Karpas-422 (cell line): ENCODE measurements at regions not wholly inside any gene's neighbourhood (a gene's known extent, or its start where the extent isn't known, plus 50 kb on each side); places are given as distances from the start of the nearest gene placed in this dataset.

Experiments used
- DNase-seq: peaks from one replicate; pipeline ENCODE4 v3.0.0-alpha.2; 2015
- H2AFZ ChIP-seq: fragments of 200-600 bp; sonication (generic); 2 replicates; pipeline ENCODE4 v1.6.1; 2014; ENCODE audit warnings: antibody characterized with exemption, low read length, mixed read lengths
- H3K27ac ChIP-seq: fragments of 200-600 bp; sonication (generic); 2 replicates; pipeline ENCODE4 v1.5.1; 2014; ENCODE audit warnings: mild to moderate bottlenecking, low read length, moderate library complexity
- H3K27me3 ChIP-seq: fragments of 200-600 bp; sonication (generic); 2 replicates; pipeline ENCODE4 v1.6.1; 2014; ENCODE audit warnings: low read length, mixed read lengths
- H3K36me3 ChIP-seq: fragments of 200-600 bp; sonication (generic); 2 replicates; pipeline ENCODE4 v1.6.1; 2014; ENCODE audit warnings: low read length, mixed read lengths; ENCODE audit not compliant: insufficient read depth
- H3K4me1 ChIP-seq: fragments of 200-600 bp; sonication (generic); 2 replicates; pipeline ENCODE4 v1.6.1; 2014; ENCODE audit warnings: mild to moderate bottlenecking, low read length, mixed read lengths
- H3K4me2 ChIP-seq: fragments of 200-600 bp; sonication (generic); 2 replicates; pipeline ENCODE4 v1.6.1; 2014; ENCODE audit warnings: low read length, low read depth, mild to moderate bottlenecking; ENCODE audit not compliant: poor library complexity, severe bottlenecking
- H3K4me3 ChIP-seq: fragments of 200-600 bp; sonication (generic); 2 replicates; pipeline ENCODE4 v1.5.1; 2014; ENCODE audit warnings: mild to moderate bottlenecking, antibody characterized with exemption, low read length, mixed read lengths
- H3K79me2 ChIP-seq: fragments of 200-600 bp; sonication (generic); 2 replicates; pipeline ENCODE4 v1.6.1; 2014; ENCODE audit warnings: mild to moderate bottlenecking, low read length, mixed read lengths
- H3K9ac ChIP-seq: fragments of 200-600 bp; sonication (generic); 2 replicates; pipeline ENCODE4 v1.6.0; 2014; ENCODE audit warnings: low read length
- H3K9me2 ChIP-seq: fragments of 200-600 bp; sonication (generic), shearing (Covaris generic); replicated peaks from 2 replicates; pipeline ENCODE4 v1.6.0; 2014; ENCODE audit warnings: mild to moderate bottlenecking, low read length, moderate library complexity; ENCODE audit not compliant: insufficient read depth
- H3K9me3 ChIP-seq: fragments of 300-700, 200-600 bp; sonication (generic); 2 replicates; pipeline ENCODE4 v1.6.1; 2014; ENCODE audit warnings: low read length, mixed read lengths
- H4K20me1 ChIP-seq: fragments of 200-600 bp; sonication (generic); 2 replicates; pipeline ENCODE4 v1.6.1; 2014; ENCODE audit warnings: mild to moderate bottlenecking, antibody characterized with exemption, low read length, low read depth; ENCODE audit not compliant: insufficient read depth

GRCh38 chr2:65834771-65835475 is 402.5 kb upstream of the SPRED2 start:
- Histone ChIP-seq H2AFZ (no peak overlapping the region), H3K9me2 (no peaks in the 10 kb centered on the region), H3K4me2 (no peak overlapping the region), H3K27me3 (0 out of 2 replicates have a peak, but pooled peaks cover 2% of the 10 kb centered on the region), H3K27ac (no peak overlapping the region), H3K9me3 (no peaks in the 10 kb centered on the region), H3K4me3 (no peak overlapping the region), H3K9ac (no peak overlapping the region), H3K79me2 (no peaks in the 10 kb centered on the region), H4K20me1 (no peaks in the 10 kb centered on the region), H3K36me3 (no peaks in the 10 kb centered on the region), H3K4me1 (no peaks in the 10 kb centered on the region)
- no peak for DNase-seq

GRCh38 chr2:65834062-65834461 is 401.7 kb upstream of the SPRED2 start:
- DNase-seq, result no peak
- Histone ChIP-seq H3K36me3 (no peaks in the 10 kb centered on the region), H3K4me1 (no peaks in the 10 kb centered on the region), H3K9ac (no peak overlapping the region), H3K9me3 (no peaks in the 10 kb centered on the region), H3K27ac (no peak overlapping the region), H4K20me1 (no peaks in the 10 kb centered on the region), H3K27me3 (0 out of 2 replicates have a peak, but pooled peaks cover 2% of the 10 kb centered on the region), H3K4me3 (no peak overlapping the region), H3K79me2 (no peaks in the 10 kb centered on the region), H3K4me2 (no peak overlapping the region), H2AFZ (no peak overlapping the region), H3K9me2 (no peaks in the 10 kb centered on the region)

- H3K27me3 ChIP-seq, result 0 out of 2 replicates have a peak, but pooled peaks cover 2% of the 10 kb centered on the region
- H3K4me1 ChIP-seq, result no peaks in the 10 kb centered on the region
- no peak overlapping the region for H3K9ac ChIP-seq
- no peak overlapping the region for H3K4me2 ChIP-seq
- H3K9me3 ChIP-seq, result no peaks in the 10 kb centered on the region
- H3K27ac ChIP-seq, result no peak overlapping the region
- H3K9me2 ChIP-seq, result no peaks in the 10 kb centered on the region
- H2AFZ ChIP-seq, result no peak overlapping the region
- H3K36me3 ChIP-seq, result no peaks in the 10 kb centered on the region
- no peaks in the 10 kb centered on the region for H3K79me2 ChIP-seq
- H3K4me3 ChIP-seq, result no peak overlapping the region
- no peaks in the 10 kb centered on the region for H4K20me1 ChIP-seq
- no peak for DNase-seq
These were observed 399.1 kb upstream of the SPRED2 start for GRCh38 chr2:65831509-65831908.

GRCh38 chr2:65826567-65826966 is 394.2 kb upstream of the SPRED2 start:
- Histone ChIP-seq H3K9me3 (no peaks in the 10 kb centered on the region), H3K9me2 (no peaks in the 10 kb centered on the region), H3K27me3 (no peaks in the 10 kb centered on the region), H3K9ac (no peak overlapping the region), H2AFZ (no peak overlapping the region), H3K27ac (no peak overlapping the region), H3K4me3 (no peak overlapping the region), H3K36me3 (no peaks in the 10 kb centered on the region), H3K4me2 (no peak overlapping the region), H4K20me1 (no peaks in the 10 kb centered on the region), H3K4me1 (no peaks in the 10 kb centered on the region), H3K79me2 (no peaks in the 10 kb centered on the region)
- no peak for DNase-seq

GRCh38 chr2:65823511-65823910 is 391.1 kb upstream of the SPRED2 start:
- no peak for DNase-seq
- Histone ChIP-seq H3K79me2 (no peaks in the 10 kb centered on the region), H3K27ac (no peak overlapping the region), H3K36me3 (no peaks in the 10 kb centered on the region), H3K9me3 (no peaks in the 10 kb centered on the region), H3K4me1 (no peaks in the 10 kb centered on the region), H3K9me2 (no peaks in the 10 kb centered on the region), H3K4me3 (no peak overlapping the region), H3K4me2 (no peak overlapping the region), H3K27me3 (no peaks in the 10 kb centered on the region), H3K9ac (no peak overlapping the region), H4K20me1 (no peaks in the 10 kb centered on the region), H2AFZ (no peak overlapping the region)

- Histone ChIP-seq H2AFZ (no peak overlapping the region), H3K27ac (no peak overlapping the region), H3K9ac (no peak overlapping the region)
These were observed 388.1 kb upstream of the SPRED2 start for GRCh38 chr2:65820454-65820853.

GRCh38 chr2:65819963-65820362 is 387.6 kb upstream of the SPRED2 start:
- Histone ChIP-seq H3K9me2 (no peaks in the 10 kb centered on the region), H3K4me3 (no peak overlapping the region), H3K27ac (no peak overlapping the region), H3K36me3 (no peaks in the 10 kb centered on the region), H3K9ac (no peak overlapping the region), H4K20me1 (no peaks in the 10 kb centered on the region), H3K79me2 (no peaks in the 10 kb centered on the region), H3K4me1 (no peaks in the 10 kb centered on the region), H2AFZ (no peak overlapping the region), H3K27me3 (no peaks in the 10 kb centered on the region), H3K9me3 (no peaks in the 10 kb centered on the region), H3K4me2 (no peak overlapping the region)
- DNase-seq, result no peak

More at GRCh38 chr2:65820454-65820853, 388.1 kb upstream of the SPRED2 start:
- no peaks in the 10 kb centered on the region for H4K20me1 ChIP-seq
- H3K9me2 ChIP-seq, result no peaks in the 10 kb centered on the region
- H3K79me2 ChIP-seq, result no peaks in the 10 kb centered on the region
- no peaks in the 10 kb centered on the region for H3K36me3 ChIP-seq
- no peaks in the 10 kb centered on the region for H3K9me3 ChIP-seq
- no peaks in the 10 kb centered on the region for H3K27me3 ChIP-seq
- no peaks in the 10 kb centered on the region for H3K4me1 ChIP-seq
- DNase-seq, result no peak
- no peak overlapping the region for H3K4me2 ChIP-seq
- H3K4me3 ChIP-seq, result no peak overlapping the region

GRCh38 chr2:65818873-65819451 is 386.6 kb upstream of the SPRED2 start:
- Histone ChIP-seq H3K9me3 (no peaks in the 10 kb centered on the region), H3K27ac (no peak overlapping the region), H3K4me1 (no peaks in the 10 kb centered on the region), H3K9me2 (no peaks in the 10 kb centered on the region), H3K4me3 (no peak overlapping the region), H4K20me1 (no peaks in the 10 kb centered on the region), H3K9ac (no peak overlapping the region), H3K27me3 (no peaks in the 10 kb centered on the region), H3K4me2 (no peak overlapping the region), H3K36me3 (no peaks in the 10 kb centered on the region), H2AFZ (no peak overlapping the region), H3K79me2 (no peaks in the 10 kb centered on the region)
- DNase-seq, result no peak
